ENCODE measurements at regions not wholly inside any gene's neighbourhood (a gene's known extent, or its start where the extent isn't known, plus 50 kb on each side); places are given as distances from the start of the nearest gene placed in this dataset.
A peak's percentile ranks its signal among the peaks of the same experiment; 100 is the strongest.

DNA sequence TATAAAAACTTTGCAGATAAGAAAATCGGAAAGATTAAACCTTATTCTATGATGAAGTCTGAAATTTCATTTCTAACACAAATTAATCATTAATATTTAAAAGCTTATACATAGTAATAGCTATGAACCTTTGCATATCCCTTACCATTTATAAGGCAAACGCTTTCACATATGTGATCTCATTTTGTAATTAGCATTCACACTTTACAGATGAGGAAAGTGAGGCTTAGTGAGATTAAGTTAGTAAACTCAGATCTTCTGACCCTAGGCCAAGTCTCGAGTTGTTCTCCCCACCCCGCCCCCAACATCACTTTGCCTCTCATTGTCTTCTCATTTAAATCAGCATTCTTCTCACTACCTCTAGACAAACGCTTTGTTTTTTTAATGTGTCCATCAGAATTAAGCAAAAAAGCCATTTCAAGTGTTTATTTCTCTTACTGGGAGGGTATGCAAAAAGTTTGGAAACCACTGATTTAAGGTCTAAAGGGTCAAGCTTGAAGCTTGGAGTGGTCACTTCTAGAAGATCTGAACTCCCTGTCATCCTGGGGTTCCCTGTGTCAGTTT, 172.9 kb upstream of the BCL6 start:
- H3K4me1 Mint-ChIP-seq: peaks cover 69% of the 10 kb centered on the region
- H3K36me3 Mint-ChIP-seq: no peaks in the 10 kb centered on the region
- ChIA-PET POLR2A (no interaction called here), CTCF (interaction anchor here (1.2 kb wide), 2 partner anchors 168 to 171 kb away, joined by 3 read pairs; no protein-coding TSS in a partner anchor)
- H3K27ac Mint-ChIP-seq: no peak overlapping the region
- peak overlapping the region; percentile 30 for H3K4me3 Mint-ChIP-seq
- TF ChIP-seq ZNF263 (CRISPR knock-in tag; IDR thresholded peaks at IDR 0.05; ENCODE audit: low read depth) (no peak), ZBTB43 (CRISPR knock-in tag; IDR thresholded peaks at IDR 0.05) (no peak), CTCF (IDR thresholded peaks at IDR 0.05) (no peak), ZNF317 (CRISPR knock-in tag; IDR thresholded peaks at IDR 0.05; ENCODE audit: borderline replicate concordance, low read depth) (peak; percentile 72; the same call in 1 of the 2 replicates), SMAD3 (CRISPR knock-in tag; IDR thresholded peaks at IDR 0.05; ENCODE audit: borderline replicate concordance) (no peak), TCF7 (CRISPR knock-in tag; IDR thresholded peaks at IDR 0.05; ENCODE audit: low read depth) (no peak), CREM (CRISPR knock-in tag; IDR thresholded peaks at IDR 0.05) (no peak), GABPB1 (CRISPR knock-in tag; IDR thresholded peaks at IDR 0.05) (no peak)
- TF ChIP-seq, protein P1, sequence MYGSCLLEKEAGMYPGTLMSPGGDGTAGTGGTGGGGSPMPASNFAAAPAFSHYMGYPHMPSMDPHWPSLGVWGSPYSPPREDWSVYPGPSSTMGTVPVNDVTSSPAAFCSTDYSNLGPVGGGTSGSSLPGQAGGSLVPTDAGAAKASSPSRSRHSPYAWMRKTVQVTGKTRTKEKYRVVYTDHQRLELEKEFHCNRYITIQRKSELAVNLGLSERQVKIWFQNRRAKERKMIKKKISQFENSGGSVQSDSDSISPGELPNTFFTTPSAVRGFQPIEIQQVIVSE (CRISPR knock-in tag; IDR thresholded peaks at IDR 0.05; ENCODE audit: borderline replicate concordance): no peak
- H3K27me3 Mint-ChIP-seq (ENCODE audit: low read depth): peaks cover 6% of the 10 kb centered on the region; the same call in 1 of the 2 replicates
- H3K9me3 Mint-ChIP-seq: no peaks in the 10 kb centered on the region
- no peak; the same call in 1 of the 2 replicates for ATAC-seq
- DNase-seq (ENCODE audit: low spot score): no peak

GRCh38 chr3:187919048-187919447, 173.8 kb upstream of the BCL6 start:
- ChIA-PET POLR2A (no interaction called here), CTCF (interaction anchor here (1.2 kb wide), 1 partner anchor 169 kb away, joined by 3 read pairs; no protein-coding TSS in a partner anchor)
- Mint-ChIP-seq H3K36me3 (peaks cover 8% of the 10 kb centered on the region), H3K9me3 (peaks cover 8% of the 10 kb centered on the region), H3K27me3 (ENCODE audit: low read depth) (peaks cover 6% of the 10 kb centered on the region; the same call in 1 of the 2 replicates), H3K27ac (no peak overlapping the region), H3K4me1 (peaks cover 62% of the 10 kb centered on the region), H3K4me3 (no peak overlapping the region)
- no peak for ATAC-seq
- no peak for DNase-seq (ENCODE audit: low spot score)
- TF ChIP-seq PREB (CRISPR knock-in tag; IDR thresholded peaks at IDR 0.05; ENCODE audit: borderline replicate concordance) (no peak), ARID4B (CRISPR knock-in tag; IDR thresholded peaks at IDR 0.05; ENCODE audit: borderline replicate concordance) (no peak), GRHL2 (CRISPR knock-in tag; IDR thresholded peaks at IDR 0.05; ENCODE audit: insufficient replicate concordance, severe bottlenecking) (no peak), TP53 (CRISPR knock-in tag; IDR thresholded peaks at IDR 0.05) (no peak), SMAD4 (CRISPR knock-in tag; IDR thresholded peaks at IDR 0.05) (no peak), NFYB (CRISPR knock-in tag; conservative IDR thresholded peaks at IDR 0.05; ENCODE audit: low read depth) (no peak), MXD4 (CRISPR knock-in tag; IDR thresholded peaks at IDR 0.05; ENCODE audit: borderline replicate concordance) (no peak), ZNF232 (CRISPR knock-in tag; IDR thresholded peaks at IDR 0.05) (no peak), ATF3 (CRISPR knock-in tag; conservative IDR thresholded peaks at IDR 0.05) (no peak), ZNF121 (CRISPR knock-in tag; IDR thresholded peaks at IDR 0.05) (no peak), ETV6 (CRISPR knock-in tag; IDR thresholded peaks at IDR 0.05) (no peak), AR (CRISPR knock-in tag; IDR thresholded peaks at IDR 0.05) (no peak), ZNF671 (CRISPR knock-in tag; IDR thresholded peaks at IDR 0.05) (no peak)

All from WTC11 (cell line).